B cell (primary cell): ENCODE measurements at regions not wholly inside any gene's neighbourhood (a gene's known extent, or its start where the extent isn't known, plus 50 kb on each side); places are given as distances from the start of the nearest gene placed in this dataset.
"Not testable (repeated sequence)": the region's sequence is repeated elsewhere in the genome, so short reads cannot be mapped to it uniquely, and the experiment has no call there.

Source experiments
- ATAC-seq: fragments of 200-7000 bp; cut with Tn5 transposase; one replicate; pipeline ENCODE4 v1.10.0; 2021; ENCODE audit warnings: low read depth, mild to moderate bottlenecking, moderate number of reproducible peaks, moderate library complexity
- CTCF ChIA-PET: fragments of 350-600 bp; sonication (Branson Sonifier 250); formaldehyde crosslinking; loops from one replicate; lab custom pipeline; 2021; ENCODE audit warnings: antibody characterized with exemption, inconsistent platforms; lab: Charles Lee
- POLR2A ChIA-PET: fragments of 350-600 bp; sonication (Branson Sonifier 250); formaldehyde crosslinking; loops from one replicate; lab custom pipeline; 2021; ENCODE audit warnings: antibody characterized with exemption; lab: Charles Lee
- DNase-seq: peaks from one replicate; pipeline ENCODE4 v3.0.0; 2013
- H2AFZ ChIP-seq: 2 replicates; pipeline ENCODE4 v1.6.1; 2012; ENCODE audit warnings: mild to moderate bottlenecking, low read depth, low read length; ENCODE audit not compliant: insufficient read depth, poor library complexity, severe bottlenecking
- H3K27ac ChIP-seq, 2 donors: 1 replicate in 1 of 2; 2 replicates in 1 of 2; pipeline ENCODE4 v1.5.1; 2012 to 2013; ENCODE audit warnings: low read length in 2 of 2, mild to moderate bottlenecking in 2 of 2, moderate library complexity in 1 of 2
- H3K27me3 ChIP-seq, 4 experiments: fragments of 200-600 bp in 1 of 4; sonication (generic) in 1 of 4; replicated peaks in 1 of 4; 1 replicate in 2 of 4; 2 replicates in 2 of 4; pipeline versions ENCODE4 v1.6.1 to v1.7.0; 2013 to 2016; ENCODE audit warnings: low read length in 3 of 4, mild to moderate bottlenecking in 2 of 4, mixed read lengths in 1 of 4, moderate library complexity in 1 of 4; ENCODE audit not compliant: insufficient read depth in 4 of 4, control insufficient read depth in 3 of 4; ENCODE audit errors: control extremely low read depth in 1 of 4
- H3K36me3 ChIP-seq, 2 experiments: replicated peaks in 1 of 2; 1 replicate in 1 of 2; 2 replicates in 1 of 2; pipeline versions ENCODE4 v1.6.1 to v1.7.1; 2013; ENCODE audit warnings: low read length in 1 of 2; ENCODE audit not compliant: insufficient read depth in 2 of 2, control insufficient read depth in 1 of 2; ENCODE audit errors: control extremely low read depth in 1 of 2, extremely low read depth in 1 of 2
- H3K4me1 ChIP-seq, 2 donors: fragments of 200-600 bp in 1 of 2; sonication (generic) in 1 of 2; 1 replicate in 1 of 2; 2 replicates in 1 of 2; pipeline versions ENCODE4 v1.5.1 to v1.6.1; 2013 to 2017; ENCODE audit warnings: low read length in 2 of 2; ENCODE audit not compliant: control insufficient read depth in 2 of 2, insufficient read depth in 2 of 2
- H3K4me2 ChIP-seq: replicated peaks from 2 replicates; pipeline ENCODE3; 2012; ENCODE audit warnings: mild to moderate bottlenecking, low read depth, low read length; ENCODE audit not compliant: poor library complexity, severe bottlenecking
- H3K4me3 ChIP-seq, 5 experiments: fragments of 200-600 bp in 1 of 5; sonication (generic) in 1 of 5; 1 replicate in 3 of 5; 2 replicates in 2 of 5; pipeline versions ENCODE4 v1.5.1 to v1.7.0; 2011 to 2016; ENCODE audit warnings: low read length in 4 of 5, mild to moderate bottlenecking in 4 of 5, low read depth in 2 of 5, control low read depth in 1 of 5, moderate library complexity in 1 of 5; ENCODE audit not compliant: insufficient read depth in 1 of 5; ENCODE audit errors: control extremely low read depth in 1 of 5, extremely low read depth in 1 of 5
- H3K79me2 ChIP-seq: fragments of 200-600 bp; sonication (generic); one replicate; pipeline ENCODE4 v1.6.0; 2016; ENCODE audit warnings: low read length; ENCODE audit not compliant: control insufficient read depth, insufficient read depth
- H3K9ac ChIP-seq: fragments of 200-600 bp; sonication (generic); 2 replicates; pipeline ENCODE4 v1.6.1; 2017; ENCODE audit warnings: mild to moderate bottlenecking, low read length, moderate library complexity
- H3K9me3 ChIP-seq, 3 donors: one replicate each; pipeline versions ENCODE4 v1.6.1 to v1.7.1; 2013; ENCODE audit warnings: low read length in 2 of 3; ENCODE audit not compliant: control insufficient read depth in 2 of 3, insufficient read depth in 1 of 3; ENCODE audit errors: control extremely low read depth in 1 of 3
- H4K20me1 ChIP-seq: 2 replicates; pipeline ENCODE4 v1.6.0; 2012; ENCODE audit warnings: mild to moderate bottlenecking, low read length; ENCODE audit not compliant: insufficient read depth, control insufficient read depth, poor library complexity, severe bottlenecking
- H3K27ac Mint-ChIP-seq: one replicate; pipeline ENCODE4 v1.8.0; 2021; ENCODE audit warnings: mixed read lengths
- H3K27me3 Mint-ChIP-seq: one replicate; pipeline ENCODE4 v1.8.0; 2021; ENCODE audit warnings: mixed read lengths
- H3K4me1 Mint-ChIP-seq: one replicate; pipeline ENCODE4 v1.8.0; 2021; ENCODE audit warnings: mixed read lengths
- H3K4me3 Mint-ChIP-seq: one replicate; pipeline ENCODE4 v1.8.0; 2021; ENCODE audit warnings: mixed read lengths
- H3K9me3 Mint-ChIP-seq: one replicate; pipeline ENCODE4 v1.8.0; 2022; ENCODE audit warnings: mixed read lengths; ENCODE audit not compliant: insufficient read depth
- EZH2 ChIP-seq: IDR thresholded peaks from 2 replicates; pipeline ENCODE4 v1.6.1; 2012; ENCODE audit warnings: borderline replicate concordance, low read depth, mild to moderate bottlenecking, moderate library complexity, low read length; ENCODE audit not compliant: insufficient read depth, poor library complexity, severe bottlenecking
- WGBS: methylation state at CpG from one replicate; pipeline ENCODE4 v1.1.5; 2013; ENCODE audit warnings: missing lambda C conversion rate; ENCODE audit not compliant: insufficient coverage; 5-methylcytosine and 5-hydroxymethylcytosine counted together
- intact Hi-C: fragments of 100-400 bp; cut with micrococcal nuclease; formaldehyde crosslinking; loops from one replicate; pipeline ENCODE4 v1.10.0; 2022
- TF ChIP-seq, protein P1 (sequence below): fragments of 200-600 bp; IDR thresholded peaks from one replicate; pipeline ENCODE4 v1.8.0; 2022; ENCODE audit warnings: antibody characterized with exemption, mild to moderate bottlenecking

DNA sequence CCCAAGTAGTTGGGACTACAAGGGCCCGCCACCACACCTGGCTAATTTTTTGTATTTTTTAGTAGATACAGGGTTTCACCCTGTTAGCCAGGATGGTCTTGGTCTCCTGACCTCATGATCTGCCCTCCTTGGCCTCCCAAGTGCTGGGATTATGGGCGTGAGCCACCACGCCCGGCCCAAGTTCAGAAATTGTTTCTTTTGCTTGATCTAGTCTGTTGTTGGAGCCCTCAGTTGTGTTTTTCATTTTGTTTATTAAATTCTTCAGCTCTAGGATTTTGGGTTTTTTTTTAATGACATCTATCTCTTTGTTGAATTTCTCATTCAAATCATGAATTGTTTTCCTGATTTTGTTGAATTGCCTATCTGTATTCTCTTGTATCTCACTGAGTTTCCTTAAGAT is 80.8 kb downstream of the BUB3 start:
- 100% methylated on average over 3 of the region's 4 CpGs for WGBS
- H3K36me3 ChIP-seq, H2AFZ ChIP-seq, H3K4me3 ChIP-seq, H3K4me2 ChIP-seq, DNase-seq, POLR2A ChIA-PET, H3K27ac Mint-ChIP-seq, H3K9ac ChIP-seq, H3K4me1 ChIP-seq, H3K79me2 ChIP-seq, H3K9me3 Mint-ChIP-seq, H3K4me3 Mint-ChIP-seq, H3K4me1 Mint-ChIP-seq, ATAC-seq, H3K27me3 ChIP-seq, H3K27ac ChIP-seq, intact Hi-C loops, H4K20me1 ChIP-seq, H3K27me3 Mint-ChIP-seq: not testable (repeated sequence)
- CTCF ChIA-PET, result interaction anchor here (0.8 kb wide), 1 partner anchor 13 kb away, joined by 4 read pairs; no protein-coding TSS in a partner anchor
- peaks cover 3 to 21% (median 8%) of the 10 kb centered on the region in 3 donors for H3K9me3 ChIP-seq

DNA sequence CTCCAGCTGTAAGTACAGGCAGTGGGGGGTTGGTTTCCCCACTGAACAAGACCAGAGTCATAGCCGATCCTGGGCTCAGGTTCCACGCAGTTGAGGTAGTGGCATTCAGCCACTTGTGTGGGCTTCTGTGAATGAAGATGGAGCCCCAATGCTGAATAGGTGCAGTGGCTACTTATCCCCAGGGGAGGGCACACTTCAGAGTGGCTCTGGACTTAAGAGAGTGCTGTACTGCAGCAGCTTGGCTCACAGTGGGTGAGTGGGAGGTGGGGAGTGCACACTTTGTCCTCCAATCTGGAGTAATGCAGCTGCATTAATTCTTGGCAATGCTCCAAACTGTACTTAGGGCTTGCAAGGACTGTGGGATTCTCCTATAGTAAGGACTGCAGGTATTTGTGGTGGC is 81.9 kb downstream of the BUB3 start:
- no peaks in the 10 kb centered on the region for H4K20me1 ChIP-seq
- intact Hi-C loops, result no loop called here
- H3K27me3 Mint-ChIP-seq, result no peaks in the 10 kb centered on the region
- WGBS, result 100% methylated on average over 2 of the region's 2 CpGs
- no peak for DNase-seq
- CTCF ChIA-PET, result no interaction called here
- no peak overlapping the region for H3K27ac ChIP-seq
- H3K4me1 Mint-ChIP-seq, result peaks cover 2% of the 10 kb centered on the region
- POLR2A ChIA-PET, result no interaction called here
- TF ChIP-seq, protein P1, sequence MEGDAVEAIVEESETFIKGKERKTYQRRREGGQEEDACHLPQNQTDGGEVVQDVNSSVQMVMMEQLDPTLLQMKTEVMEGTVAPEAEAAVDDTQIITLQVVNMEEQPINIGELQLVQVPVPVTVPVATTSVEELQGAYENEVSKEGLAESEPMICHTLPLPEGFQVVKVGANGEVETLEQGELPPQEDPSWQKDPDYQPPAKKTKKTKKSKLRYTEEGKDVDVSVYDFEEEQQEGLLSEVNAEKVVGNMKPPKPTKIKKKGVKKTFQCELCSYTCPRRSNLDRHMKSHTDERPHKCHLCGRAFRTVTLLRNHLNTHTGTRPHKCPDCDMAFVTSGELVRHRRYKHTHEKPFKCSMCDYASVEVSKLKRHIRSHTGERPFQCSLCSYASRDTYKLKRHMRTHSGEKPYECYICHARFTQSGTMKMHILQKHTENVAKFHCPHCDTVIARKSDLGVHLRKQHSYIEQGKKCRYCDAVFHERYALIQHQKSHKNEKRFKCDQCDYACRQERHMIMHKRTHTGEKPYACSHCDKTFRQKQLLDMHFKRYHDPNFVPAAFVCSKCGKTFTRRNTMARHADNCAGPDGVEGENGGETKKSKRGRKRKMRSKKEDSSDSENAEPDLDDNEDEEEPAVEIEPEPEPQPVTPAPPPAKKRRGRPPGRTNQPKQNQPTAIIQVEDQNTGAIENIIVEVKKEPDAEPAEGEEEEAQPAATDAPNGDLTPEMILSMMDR, result no peak
- no peak for TF ChIP-seq EZH2
- H3K4me3 ChIP-seq, result no peak overlapping the region
- H3K4me1 ChIP-seq, result peaks cover 0 to 4% of the 10 kb centered on the region in 2 donors
- H3K9me3 Mint-ChIP-seq, result peaks cover 9% of the 10 kb centered on the region
- H3K36me3 ChIP-seq, result peaks cover 0 to 1% of the 10 kb centered on the region in 2 experiments
- no peak overlapping the region for H3K4me2 ChIP-seq
- H3K4me3 Mint-ChIP-seq, result no peak overlapping the region
- H3K9me3 ChIP-seq, result peaks cover 3 to 21% (median 8%) of the 10 kb centered on the region in 3 donors
- no peak overlapping the region for H2AFZ ChIP-seq
- H3K27ac Mint-ChIP-seq, result no peak overlapping the region
- no peak for ATAC-seq
- no peak overlapping the region for H3K9ac ChIP-seq
- H3K27me3 ChIP-seq, result no peaks in the 10 kb centered on the region
- H3K79me2 ChIP-seq, result no peaks in the 10 kb centered on the region
